ENCODE measurements at regions not wholly inside any gene's neighbourhood (a gene's known extent, or its start where the extent isn't known, plus 50 kb on each side); places are given as distances from the start of the nearest gene placed in this dataset.

GRCh38 chr6:28710466-28711191 lies 184.9 kb downstream of the GPX5 start:
- Histone ChIP-seq H3K79me2 (ENCODE audit: insufficient read depth, low read length) (no peaks in the 10 kb centered on the region), H3K9ac (ENCODE audit: low read length) (no peak overlapping the region), H3K9me3 (ENCODE audit: insufficient read depth, low read depth, low read length) (no peaks in the 10 kb centered on the region), H3K27ac (ENCODE audit: low read depth, low read length) (no peak overlapping the region), H3K4me1 (ENCODE audit: insufficient read depth, low read length) (no peaks in the 10 kb centered on the region), H4K20me1 (ENCODE audit: insufficient read depth, low read length) (no peaks in the 10 kb centered on the region), H2AFZ (ENCODE audit: low read depth, low read length) (no peak overlapping the region), H3K4me2 (ENCODE audit: low read length) (peak overlapping the region; percentile 79), H3K4me3 (ENCODE audit: insufficient read depth, low read depth, low read length) (no peak overlapping the region), H3K36me3 (ENCODE audit: insufficient read depth, low read length) (no peaks in the 10 kb centered on the region), H3K27me3 (ENCODE audit: insufficient read depth, low read length) (peaks cover 3% of the 10 kb centered on the region)
- Mint-ChIP-seq H3K36me3 (ENCODE audit: low read depth, unreplicated experiment) (no peaks in the 10 kb centered on the region), H3K27ac (ENCODE audit: unreplicated experiment) (peak overlapping the region; percentile 47), H3K4me3 (ENCODE audit: unreplicated experiment) (peak overlapping the region; percentile 80), H3K4me1 (ENCODE audit: low read depth, unreplicated experiment) (no peaks in the 10 kb centered on the region), H3K27me3 (ENCODE audit: low read depth, unreplicated experiment) (peaks cover 10% of the 10 kb centered on the region), H3K9me3 (ENCODE audit: unreplicated experiment) (peaks cover 20% of the 10 kb centered on the region)
- TF ChIP-seq EZH2 (IDR thresholded peaks at IDR 0.05; ENCODE audit: insufficient read depth, low read length) (no peak), CTCF (IDR thresholded peaks at IDR 0.05; ENCODE audit: insufficient read depth, low read depth, low read length) (no peak)
- peak; percentile 47 for DNase-seq (ENCODE audit: low read depth)
- no peak for FAIRE-seq

- Mint-ChIP-seq H3K9me3 (ENCODE audit: unreplicated experiment) (peaks cover 20% of the 10 kb centered on the region), H3K27me3 (ENCODE audit: low read depth, unreplicated experiment) (peaks cover 10% of the 10 kb centered on the region), H3K27ac (ENCODE audit: unreplicated experiment) (no peak overlapping the region), H3K36me3 (ENCODE audit: low read depth, unreplicated experiment) (no peaks in the 10 kb centered on the region), H3K4me1 (ENCODE audit: low read depth, unreplicated experiment) (no peaks in the 10 kb centered on the region), H3K4me3 (ENCODE audit: unreplicated experiment) (no peak overlapping the region)
- H2AFZ ChIP-seq (ENCODE audit: low read depth, low read length) = no peak overlapping the region
- H3K4me1 ChIP-seq (ENCODE audit: insufficient read depth, low read length) = no peaks in the 10 kb centered on the region
- no peaks in the 10 kb centered on the region for H4K20me1 ChIP-seq (ENCODE audit: insufficient read depth, low read length)
- no peak overlapping the region for H3K4me3 ChIP-seq (ENCODE audit: insufficient read depth, low read depth, low read length)
- H3K27ac ChIP-seq (ENCODE audit: low read depth, low read length) = no peak overlapping the region
- DNase-seq (ENCODE audit: low read depth) (no peak), FAIRE-seq (no peak)
- TF ChIP-seq CTCF (IDR thresholded peaks at IDR 0.05; ENCODE audit: insufficient read depth, low read depth, low read length) (no peak), EZH2 (IDR thresholded peaks at IDR 0.05; ENCODE audit: insufficient read depth, low read length) (no peak)
- no peaks in the 10 kb centered on the region for H3K79me2 ChIP-seq (ENCODE audit: insufficient read depth, low read length)
- H3K9me3 ChIP-seq (ENCODE audit: insufficient read depth, low read depth, low read length) = no peaks in the 10 kb centered on the region
- no peak overlapping the region for H3K4me2 ChIP-seq (ENCODE audit: low read length)
- peaks cover 3% of the 10 kb centered on the region for H3K27me3 ChIP-seq (ENCODE audit: insufficient read depth, low read length)
- H3K9ac ChIP-seq (ENCODE audit: low read length) = no peak overlapping the region
- H3K36me3 ChIP-seq (ENCODE audit: insufficient read depth, low read length) = no peaks in the 10 kb centered on the region
Observed at GRCh38 chr6:28711325-28711724, 185.6 kb downstream of the GPX5 start.

GRCh38 chr6:28711788-28712341 lies 186.2 kb downstream of the GPX5 start:
- H3K9me3 Mint-ChIP-seq (ENCODE audit: unreplicated experiment) = peaks cover 20% of the 10 kb centered on the region
- H3K4me1 Mint-ChIP-seq (ENCODE audit: low read depth, unreplicated experiment) = no peaks in the 10 kb centered on the region
- Histone ChIP-seq H3K27ac (ENCODE audit: low read depth, low read length) (no peak overlapping the region), H3K79me2 (ENCODE audit: insufficient read depth, low read length) (no peaks in the 10 kb centered on the region), H3K9me3 (ENCODE audit: insufficient read depth, low read depth, low read length) (no peaks in the 10 kb centered on the region), H3K36me3 (ENCODE audit: insufficient read depth, low read length) (no peaks in the 10 kb centered on the region), H4K20me1 (ENCODE audit: insufficient read depth, low read length) (no peaks in the 10 kb centered on the region), H3K4me3 (ENCODE audit: insufficient read depth, low read depth, low read length) (no peak overlapping the region), H2AFZ (ENCODE audit: low read depth, low read length) (no peak overlapping the region), H3K27me3 (ENCODE audit: insufficient read depth, low read length) (peaks cover 3% of the 10 kb centered on the region), H3K4me2 (ENCODE audit: low read length) (no peak overlapping the region), H3K4me1 (ENCODE audit: insufficient read depth, low read length) (no peaks in the 10 kb centered on the region), H3K9ac (ENCODE audit: low read length) (no peak overlapping the region)
- DNase-seq (ENCODE audit: low read depth) (no peak), FAIRE-seq (no peak)
- H3K36me3 Mint-ChIP-seq (ENCODE audit: low read depth, unreplicated experiment) = no peaks in the 10 kb centered on the region
- no peak overlapping the region for H3K27ac Mint-ChIP-seq (ENCODE audit: unreplicated experiment)
- no peak for TF ChIP-seq CTCF (IDR thresholded peaks at IDR 0.05; ENCODE audit: insufficient read depth, low read depth, low read length)
- TF ChIP-seq EZH2 (IDR thresholded peaks at IDR 0.05; ENCODE audit: insufficient read depth, low read length) = no peak
- peaks cover 10% of the 10 kb centered on the region for H3K27me3 Mint-ChIP-seq (ENCODE audit: low read depth, unreplicated experiment)
- H3K4me3 Mint-ChIP-seq (ENCODE audit: unreplicated experiment) = no peak overlapping the region
